NCI-H146 (cell line): ENCODE measurements at regions not wholly inside any gene's neighbourhood (a gene's known extent, or its start where the extent isn't known, plus 50 kb on each side); places are given as distances from the start of the nearest gene placed in this dataset.

Experiments
- DNase-seq: peaks from one replicate; lab custom pipeline; 2025; lab: John Stamatoyannopoulos, UW

GRCh38 chr16:87067836-87068761 is 249.1 kb downstream of the C16orf95 start:
- no peak for DNase-seq

GRCh38 chr16:87068762-87069150 is 248.4 kb downstream of the C16orf95 start:
- no peak for DNase-seq

- no peak for DNase-seq
Observed at GRCh38 chr16:87070657-87071056, 246.5 kb downstream of the C16orf95 start.

GRCh38 chr16:87072101-87072500 is 245.1 kb downstream of the C16orf95 start:
- no peak for DNase-seq

GRCh38 chr16:87074641-87075318 is 242.4 kb downstream of the C16orf95 start:
- DNase-seq, result no peak

GRCh38 chr16:87075319-87075860 is 241.8 kb downstream of the C16orf95 start:
- no peak for DNase-seq

- no peak for DNase-seq
Observed at GRCh38 chr16:87076331-87076949, 240.8 kb downstream of the C16orf95 start.

- DNase-seq, result peak; percentile 16
Observed at GRCh38 chr16:87076950-87077749, 240.0 kb downstream of the C16orf95 start.

GRCh38 chr16:87077750-87078127 is 239.5 kb downstream of the C16orf95 start:
- no peak for DNase-seq

- DNase-seq, result no peak
Observed at GRCh38 chr16:87080571-87081167, 236.5 kb downstream of the C16orf95 start.

GRCh38 chr16:87085441-87085840 is 231.8 kb downstream of the C16orf95 start:
- no peak for DNase-seq

GRCh38 chr16:87086156-87086555 is 231.0 kb downstream of the C16orf95 start:
- DNase-seq, result no peak

GRCh38 chr16:87086575-87086974 is 230.6 kb downstream of the C16orf95 start:
- DNase-seq, result no peak

- no peak for DNase-seq
Observed at GRCh38 chr16:87092958-87093357, 224.2 kb downstream of the C16orf95 start.

- no peak for DNase-seq
Observed at GRCh38 chr16:87093804-87094555, 223.2 kb downstream of the C16orf95 start.

- DNase-seq, result no peak
Observed at GRCh38 chr16:87094556-87094865, 222.7 kb downstream of the C16orf95 start.

- DNase-seq, result no peak
Observed at GRCh38 chr16:87095271-87095670, 221.9 kb downstream of the C16orf95 start.

- DNase-seq, result no peak
Observed at GRCh38 chr16:87096746-87097333, 220.4 kb downstream of the C16orf95 start.

GRCh38 chr16:87098361-87098760 is 218.8 kb downstream of the C16orf95 start:
- DNase-seq, result no peak

GRCh38 chr16:87098976-87099720 is 218.0 kb downstream of the C16orf95 start:
- no peak for DNase-seq
